Brain microvascular endothelial cell (primary cell): ENCODE measurements at regions not wholly inside any gene's neighbourhood (a gene's known extent, or its start where the extent isn't known, plus 50 kb on each side); places are given as distances from the start of the nearest gene placed in this dataset.

ENCODE experiments used
- DNase-seq: peaks from one replicate; pipeline ENCODE4 v3.0.0-alpha.2; 2020
- H3K27ac ChIP-seq: fragments of 250-450 bp; sonication (Bioruptor Pico); 2 replicates; pipeline ENCODE4 v1.5.1; 2020; ENCODE audit warnings: mild to moderate bottlenecking, moderate library complexity
- H3K27me3 ChIP-seq: fragments of 250-450 bp; sonication (Bioruptor Pico); replicated peaks from 2 replicates; pipeline ENCODE4 v1.5.1; 2020; ENCODE audit warnings: mild to moderate bottlenecking
- H3K36me3 ChIP-seq: fragments of 250-450 bp; sonication (Bioruptor Pico); replicated peaks from 2 replicates; pipeline ENCODE4 v1.5.1; 2020; ENCODE audit warnings: mild to moderate bottlenecking
- H3K4me3 ChIP-seq: 2 replicates; pipeline ENCODE4 v1.5.1; 2011; ENCODE audit warnings: low read depth, mild to moderate bottlenecking, control low read depth, low read length, moderate library complexity
- CTCF ChIP-seq: IDR thresholded peaks from 2 replicates; pipeline ENCODE4 v1.5.1; 2011; ENCODE audit warnings: low read depth, mild to moderate bottlenecking, moderate library complexity, low read length, control low read depth, inconsistent platforms; ENCODE audit errors: missing control alignments
- in situ Hi-C: cut with HindIII; loops from 2 replicates; pipeline ENCODE4 v1.10.0; 2017; ENCODE audit warnings: low sequenced_read_pairs, low pct_ligation_motif_present

- no peak overlapping the region for H3K4me3 ChIP-seq
- no peaks in the 10 kb centered on the region for H3K36me3 ChIP-seq
- H3K27ac ChIP-seq = no peak overlapping the region
- TF ChIP-seq CTCF = no peak
- no peaks in the 10 kb centered on the region for H3K27me3 ChIP-seq
- no peak for DNase-seq
- in situ Hi-C loops = no loop called here
Measured at GRCh38 chr2:12274591-12274990, 442.1 kb upstream of the TRIB2 start.

GRCh38 chr2:12277241-12278034 is 439.3 kb upstream of the TRIB2 start:
- no peak for TF ChIP-seq CTCF
- in situ Hi-C loops = no loop called here
- Histone ChIP-seq H3K27me3 (no peaks in the 10 kb centered on the region), H3K4me3 (no peak overlapping the region), H3K36me3 (no peaks in the 10 kb centered on the region), H3K27ac (no peak overlapping the region)
- DNase-seq = no peak

GRCh38 chr2:12278217-12278750 is 438.5 kb upstream of the TRIB2 start:
- H3K27ac ChIP-seq = no peak overlapping the region
- no peak for TF ChIP-seq CTCF
- H3K27me3 ChIP-seq = no peaks in the 10 kb centered on the region
- in situ Hi-C loops = no loop called here
- H3K36me3 ChIP-seq = no peaks in the 10 kb centered on the region
- DNase-seq = no peak
- H3K4me3 ChIP-seq = no peak overlapping the region

- no peak overlapping the region for H3K4me3 ChIP-seq
- DNase-seq = no peak
- in situ Hi-C loops = no loop called here
- H3K36me3 ChIP-seq = no peaks in the 10 kb centered on the region
- TF ChIP-seq CTCF = no peak
- H3K27me3 ChIP-seq = no peaks in the 10 kb centered on the region
- no peak overlapping the region for H3K27ac ChIP-seq
Measured at GRCh38 chr2:12282780-12283695, 433.7 kb upstream of the TRIB2 start.

GRCh38 chr2:12284037-12284436 is 432.7 kb upstream of the TRIB2 start:
- in situ Hi-C loops = no loop called here
- H3K36me3 ChIP-seq = no peaks in the 10 kb centered on the region
- no peak for TF ChIP-seq CTCF
- H3K27me3 ChIP-seq = no peaks in the 10 kb centered on the region
- no peak for DNase-seq
- no peak overlapping the region for H3K4me3 ChIP-seq
- H3K27ac ChIP-seq = no peak overlapping the region
